Stimulated activated CD4-positive, alpha-beta T cell treated with anti-CD3 and anti-CD28 coated beads, Interleukin-15, amount 100 ng/mL, for 24 hours (primary cell): ENCODE measurements at regions not wholly inside any gene's neighbourhood (a gene's known extent, or its start where the extent isn't known, plus 50 kb on each side); places are given as distances from the start of the nearest gene placed in this dataset.
"Not testable (repeated sequence)": the region's sequence is repeated elsewhere in the genome, so short reads cannot be mapped to it uniquely, and the experiment has no call there.

Experiments
- DNase-seq: peaks from one replicate; pipeline ENCODE4 v3.0.0-alpha.2; 2020

DNA sequence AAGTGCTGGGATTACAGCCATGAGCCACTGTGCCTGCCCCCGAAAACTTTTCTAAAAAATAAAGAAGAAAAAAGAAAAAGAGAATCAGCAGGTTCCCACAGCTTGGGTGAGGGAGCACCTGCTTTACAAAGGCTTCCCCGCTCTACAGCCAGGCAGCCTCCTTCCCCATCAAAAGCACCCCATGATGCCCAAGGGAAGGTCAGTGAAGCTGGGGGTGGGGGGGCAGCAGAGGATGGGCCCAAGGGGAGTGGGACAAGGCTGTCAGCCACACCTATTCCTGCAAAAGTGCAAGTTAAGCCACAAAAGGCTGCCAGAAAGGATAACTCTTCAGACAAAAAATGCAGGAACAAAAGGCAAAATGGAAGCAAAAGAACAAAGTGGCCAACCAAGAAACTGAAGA is 72.5 kb downstream of the FAM50B start:
- no peak for DNase-seq

DNA sequence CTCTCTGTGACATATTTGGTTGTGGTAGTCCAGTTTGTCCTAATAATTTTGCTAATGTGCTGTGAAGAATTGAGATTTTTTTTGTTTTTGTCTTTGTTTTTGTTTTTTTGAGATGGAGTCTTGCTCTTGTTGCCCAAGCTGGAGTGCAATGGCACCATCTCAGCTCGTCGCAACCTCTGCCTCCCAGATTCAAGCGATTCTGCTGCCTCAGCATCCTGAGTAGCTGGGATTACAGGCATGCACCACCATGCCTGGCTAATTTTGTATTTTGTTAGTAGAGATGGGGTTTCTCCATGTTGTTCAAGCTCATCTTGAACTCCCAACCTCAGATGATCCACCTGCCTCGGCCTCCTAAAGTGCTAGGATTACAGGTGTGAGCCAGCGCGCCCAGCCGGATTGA is 73.4 kb downstream of the FAM50B start:
- DNase-seq, result not testable (repeated sequence)

GRCh38 chr6:3925223-3926149 is 76.3 kb downstream of the FAM50B start:
- DNase-seq, result not testable (repeated sequence)

DNA sequence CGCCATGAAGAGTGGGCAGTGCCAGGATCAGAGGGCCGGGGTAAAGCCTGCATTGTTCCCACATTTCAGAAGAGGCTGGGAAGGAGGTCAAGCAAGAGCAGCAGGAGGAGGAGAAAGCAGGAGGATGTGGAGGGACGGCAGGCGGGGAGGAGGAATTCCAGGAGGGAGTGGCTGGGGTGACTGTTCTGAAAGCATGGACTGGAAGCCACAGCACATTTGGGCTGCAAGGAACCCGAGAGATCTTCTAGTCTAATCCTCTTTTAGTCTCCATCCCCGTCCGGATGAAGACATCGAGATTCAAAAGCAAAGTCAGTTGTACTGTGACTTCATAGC is 76.9 kb downstream of the FAM50B start:
- DNase-seq, result no peak

DNA sequence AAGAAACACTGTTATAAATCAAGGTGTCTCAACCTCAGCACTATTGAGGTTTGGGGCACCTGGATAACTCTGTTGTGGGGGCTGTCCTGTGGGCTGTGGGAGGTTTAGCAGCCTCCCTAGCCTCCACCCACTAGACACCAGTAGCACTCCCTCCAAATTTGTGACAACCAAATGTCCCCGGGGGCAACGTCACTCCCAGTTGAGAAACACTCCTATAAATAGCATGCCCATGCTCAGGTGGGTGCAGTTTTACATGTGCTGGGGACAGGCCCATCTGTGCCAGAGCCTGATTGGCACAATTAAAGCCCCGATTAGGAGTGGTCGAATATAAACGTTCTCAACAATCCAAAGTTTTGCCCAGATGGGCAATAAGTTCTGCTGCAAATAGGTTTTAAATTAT is 78.9 kb downstream of the FAM50B start:
- DNase-seq, result no peak

- no peak for DNase-seq
Observed at GRCh38 chr6:3929281-3929798, 80.2 kb downstream of the FAM50B start.

DNA sequence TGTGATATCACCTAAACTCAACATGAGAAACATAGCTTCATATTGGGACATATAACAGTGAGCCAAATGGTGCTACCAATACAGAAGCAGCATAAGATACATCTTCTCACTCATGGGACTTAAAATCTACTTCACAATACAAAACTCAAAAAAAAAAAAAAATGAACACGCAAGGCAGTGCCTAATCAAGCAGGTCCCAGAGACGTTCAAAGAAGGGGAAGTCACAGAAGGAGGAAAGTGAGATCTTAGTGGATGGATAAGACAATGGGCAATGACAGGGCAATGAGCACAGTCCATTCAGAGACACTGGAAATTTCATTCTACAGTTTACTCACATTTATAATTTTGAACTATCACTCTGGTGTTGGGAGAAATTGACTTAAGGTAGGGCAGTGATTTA is 88.3 kb downstream of the FAM50B start:
- DNase-seq, result no peak

GRCh38 chr6:3938715-3939367 is 89.7 kb downstream of the FAM50B start:
- no peak for DNase-seq

- DNase-seq, result no peak
Observed at GRCh38 chr6:3939368-3939958, 90.3 kb downstream of the FAM50B start.

DNA sequence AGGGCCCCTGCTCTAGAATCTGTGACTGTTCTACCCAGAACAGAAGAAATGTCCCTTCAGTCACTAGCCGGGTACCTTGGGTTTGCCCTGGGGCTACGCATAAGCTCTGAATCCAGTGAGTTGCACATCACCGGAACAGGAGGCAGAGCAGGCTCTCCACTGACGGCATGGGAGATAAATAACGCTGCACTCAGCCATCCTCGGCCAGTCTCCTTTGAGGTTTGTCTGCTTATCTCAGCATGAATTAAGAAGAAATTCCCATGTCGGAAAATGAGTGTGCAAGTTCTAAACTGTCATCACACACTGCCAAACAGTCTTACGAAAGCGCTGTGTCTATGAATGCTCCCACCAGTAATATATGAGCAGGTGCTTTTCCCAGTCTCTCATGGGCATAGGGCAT is 90.8 kb downstream of the FAM50B start:
- DNase-seq, result no peak

DNA sequence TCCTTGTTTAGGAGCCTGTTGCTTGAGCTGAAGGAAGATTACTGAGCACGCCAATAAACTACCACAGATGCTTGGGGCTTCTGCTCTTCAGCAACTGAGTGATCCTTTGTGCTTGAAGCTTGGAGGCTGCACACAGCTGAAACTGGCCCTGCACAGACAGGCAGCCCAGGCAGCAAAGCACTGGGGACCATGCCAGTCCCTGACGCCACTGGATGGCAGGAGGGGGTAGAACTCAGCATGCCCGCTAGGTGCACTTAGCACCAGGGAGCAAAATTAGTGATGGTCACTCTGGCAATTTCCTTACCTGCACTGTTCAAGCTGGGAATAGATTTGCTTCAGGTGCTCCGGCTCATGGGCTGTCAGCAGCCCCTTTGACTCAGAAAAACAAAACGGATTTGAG is 91.5 kb downstream of the FAM50B start:
- DNase-seq, result no peak

DNA sequence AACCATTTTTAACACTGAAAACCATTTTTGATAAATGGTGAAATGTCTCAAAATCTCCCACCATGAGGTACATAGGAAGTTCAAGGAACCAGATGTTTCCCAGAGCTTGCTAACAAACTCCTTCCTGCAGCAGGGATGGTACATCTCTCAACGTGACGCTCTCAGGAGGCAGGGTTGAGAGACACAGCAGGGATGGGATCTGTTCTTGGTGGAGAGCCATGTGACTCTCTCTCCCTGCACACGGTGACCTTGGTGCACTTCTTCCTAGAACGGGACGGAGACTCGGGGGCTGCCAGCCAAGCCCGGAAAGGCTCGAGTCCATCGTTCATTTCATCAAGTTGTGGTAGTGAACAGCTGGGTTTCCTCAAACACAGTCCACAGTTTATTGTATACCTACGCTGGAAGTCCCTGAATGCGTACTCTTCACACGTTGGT is 94.2 kb downstream of the FAM50B start:
- DNase-seq, result no peak

DNA sequence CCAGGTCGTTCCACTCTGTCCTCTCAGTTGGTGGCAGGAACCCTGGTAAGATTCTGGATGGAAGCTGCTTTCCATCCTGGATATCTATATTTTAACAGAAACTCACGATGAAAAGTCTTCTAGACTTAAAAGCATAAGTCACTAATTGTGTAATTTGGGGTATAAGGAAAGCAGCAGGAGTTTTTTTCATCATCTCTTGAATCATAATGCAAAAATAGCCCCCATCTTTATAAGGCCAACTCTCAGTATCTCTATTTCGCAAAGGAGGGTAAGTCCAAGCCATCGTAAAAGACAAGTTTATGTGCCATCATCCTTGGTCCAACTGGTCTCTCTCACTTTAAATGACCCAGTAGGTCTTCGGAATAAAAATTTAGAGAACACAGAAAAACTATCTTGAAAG is 95.1 kb downstream of the FAM50B start:
- DNase-seq, result no peak

DNA sequence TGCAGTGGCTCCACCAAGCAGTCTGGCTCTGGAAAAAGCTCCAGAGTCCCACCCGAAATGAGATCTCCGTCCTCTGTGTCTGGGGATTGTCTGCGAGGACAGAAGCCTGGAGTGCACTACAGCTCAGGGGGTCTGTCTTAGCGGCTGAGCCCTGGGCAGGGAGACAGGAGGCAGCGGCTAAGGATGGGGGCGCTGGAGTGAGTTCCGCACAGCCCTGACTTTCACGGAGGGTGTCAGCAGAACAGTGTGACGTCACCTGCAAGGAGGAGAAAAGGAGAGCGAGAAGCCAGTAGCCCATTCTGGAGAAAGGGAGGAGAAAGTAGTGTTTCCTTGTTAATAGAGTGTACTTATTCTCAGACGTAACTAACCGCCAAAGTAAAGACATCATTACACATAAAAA is 97.6 kb downstream of the FAM50B start:
- no peak for DNase-seq

- no peak for DNase-seq
Observed at GRCh38 chr6:3948866-3949265, 99.7 kb downstream of the FAM50B start.

- no peak for DNase-seq
Observed at GRCh38 chr6:3949521-3949920, 100.3 kb downstream of the FAM50B start.

DNA sequence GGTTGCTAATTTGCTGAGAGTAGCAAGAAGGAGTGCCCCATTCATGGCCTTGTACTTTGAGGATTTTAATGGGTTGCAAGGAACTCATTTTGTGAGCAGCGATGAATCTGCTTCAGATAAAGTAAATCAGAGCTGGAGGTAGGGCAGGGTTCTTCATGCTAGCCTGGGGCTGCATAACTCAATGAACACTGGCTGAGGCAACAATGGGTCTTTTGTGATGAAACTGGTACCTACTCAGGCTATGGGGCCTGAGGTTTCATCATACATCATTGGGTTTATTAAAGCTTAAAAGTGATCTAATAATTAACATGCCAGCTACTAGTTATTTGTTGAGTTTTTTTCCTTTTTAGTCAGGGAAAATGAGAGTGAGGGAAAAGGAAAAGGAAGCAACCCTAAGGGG is 106.9 kb downstream of the FAM50B start:
- DNase-seq, result no peak

DNA sequence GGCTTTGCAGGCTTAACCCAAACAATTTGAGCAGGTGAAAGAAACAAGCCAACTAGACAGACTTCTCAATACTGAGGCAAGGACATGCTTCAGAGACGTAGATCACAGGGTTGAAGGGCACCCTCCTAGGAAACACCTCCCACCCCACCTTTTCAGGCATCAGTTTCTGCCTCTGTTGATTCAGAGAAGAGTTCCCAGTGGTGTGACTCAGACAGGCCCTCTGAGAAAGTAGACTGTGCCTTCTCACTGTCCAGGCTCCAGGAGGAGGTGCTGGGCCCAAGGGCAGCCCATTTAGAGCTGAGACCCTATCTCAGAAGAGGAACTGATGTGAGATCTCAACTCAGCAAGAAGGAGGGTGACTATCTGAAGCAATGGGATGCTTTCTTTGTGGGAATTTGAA is 108.1 kb downstream of the FAM50B start:
- DNase-seq, result no peak

DNA sequence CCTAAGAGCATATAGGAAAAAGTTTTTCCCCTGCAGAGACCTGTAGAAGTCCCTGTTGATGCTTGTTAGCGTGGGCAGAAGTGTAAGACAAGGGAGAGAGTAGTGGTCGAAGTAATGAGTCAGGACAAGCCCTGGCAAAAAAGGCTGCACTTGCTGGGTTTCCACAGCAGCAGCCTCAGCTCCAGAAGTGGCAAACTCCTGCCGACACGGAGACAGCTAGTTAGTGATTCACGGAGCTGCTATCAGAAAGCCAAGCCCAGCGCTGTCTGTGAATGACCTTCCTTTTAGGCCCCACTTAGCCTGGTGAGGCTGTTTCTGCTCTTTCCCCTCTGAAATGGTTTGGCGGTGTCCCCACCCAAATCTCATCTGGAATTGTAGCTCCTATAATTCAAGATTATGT is 109.1 kb downstream of the FAM50B start:
- no peak for DNase-seq

DNA sequence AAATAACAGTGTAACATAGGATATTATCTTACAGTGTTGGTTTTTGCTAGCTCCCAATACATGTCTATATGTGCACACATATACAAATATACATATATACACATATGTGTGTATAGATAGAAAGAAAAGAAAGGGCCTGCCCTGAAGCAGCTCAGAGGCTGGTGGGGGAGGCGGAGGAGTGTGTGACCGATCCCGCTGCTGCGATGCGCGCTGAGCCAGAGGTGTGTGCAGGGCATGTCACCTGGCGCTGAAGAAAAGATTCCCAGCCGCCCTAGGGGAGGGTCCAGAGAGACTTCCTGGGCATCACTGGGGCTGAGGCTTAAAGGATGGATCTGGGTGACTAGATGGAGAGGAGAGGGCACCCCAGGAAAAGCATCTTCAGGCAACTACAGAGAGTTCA is 110.2 kb downstream of the FAM50B start:
- no peak for DNase-seq

DNA sequence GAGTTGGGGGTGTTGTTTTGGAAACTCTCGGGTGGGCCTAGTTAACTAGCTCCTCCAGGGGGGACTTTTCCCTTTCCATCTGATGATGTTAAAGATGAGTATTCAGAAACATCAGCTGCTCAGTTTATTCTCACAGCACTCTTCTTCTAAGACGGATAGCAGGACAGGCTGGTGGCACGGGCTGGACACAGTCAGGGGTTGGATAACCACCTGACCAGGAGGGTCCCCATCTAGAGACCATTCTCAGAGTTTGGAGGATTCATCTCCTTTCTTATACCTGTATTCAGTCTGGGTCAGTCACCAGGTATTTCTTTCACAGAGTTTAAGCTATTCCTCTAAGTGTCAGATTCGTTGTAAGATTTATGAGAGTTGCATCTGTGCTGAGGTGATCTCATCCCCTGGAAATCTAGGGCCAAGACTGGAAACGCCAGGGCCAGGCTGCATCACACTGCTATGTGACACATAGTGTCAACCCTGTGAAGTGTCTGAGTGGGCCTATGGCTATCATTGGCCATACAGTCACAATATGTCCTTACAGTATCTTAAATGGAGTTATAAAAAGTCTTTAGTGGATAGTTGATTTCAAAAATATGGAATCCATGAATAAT is 111.7 kb downstream of the FAM50B start:
- no peak for DNase-seq

DNA sequence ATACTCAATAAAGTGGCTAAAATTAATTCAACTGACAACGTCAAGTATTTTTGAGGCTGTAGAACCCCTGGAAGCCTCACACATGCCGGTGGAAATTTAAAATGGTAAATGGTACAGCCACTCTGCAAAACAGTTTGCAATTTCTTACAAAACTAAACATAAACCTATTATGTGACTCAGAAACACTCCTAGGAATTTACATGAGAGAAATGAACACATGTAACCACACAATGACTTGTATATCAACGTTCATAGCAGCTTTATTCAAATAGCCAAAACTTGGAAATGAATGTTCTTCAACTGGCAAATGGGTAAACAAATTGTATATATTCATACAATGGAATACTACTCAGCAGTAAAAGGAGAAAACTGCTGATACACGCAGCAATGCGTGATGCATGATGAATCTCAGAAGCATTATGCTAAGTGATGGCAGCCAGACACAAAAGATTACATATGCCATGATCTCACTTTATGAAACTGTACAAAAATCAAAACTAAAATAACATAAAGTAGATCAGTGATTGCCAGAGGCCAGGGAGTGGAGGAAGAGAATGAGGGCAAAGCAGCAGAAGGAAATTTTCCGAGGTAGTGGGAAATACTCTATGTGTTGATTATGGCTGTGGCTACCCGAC is 112.5 kb downstream of the FAM50B start:
- no peak for DNase-seq
